ENCODE measurements at regions not wholly inside any gene's neighbourhood (a gene's known extent, or its start where the extent isn't known, plus 50 kb on each side); places are given as distances from the start of the nearest gene placed in this dataset.
"Not testable (repeated sequence)": the region's sequence is repeated elsewhere in the genome, so short reads cannot be mapped to it uniquely, and the experiment has no call there.

DNA sequence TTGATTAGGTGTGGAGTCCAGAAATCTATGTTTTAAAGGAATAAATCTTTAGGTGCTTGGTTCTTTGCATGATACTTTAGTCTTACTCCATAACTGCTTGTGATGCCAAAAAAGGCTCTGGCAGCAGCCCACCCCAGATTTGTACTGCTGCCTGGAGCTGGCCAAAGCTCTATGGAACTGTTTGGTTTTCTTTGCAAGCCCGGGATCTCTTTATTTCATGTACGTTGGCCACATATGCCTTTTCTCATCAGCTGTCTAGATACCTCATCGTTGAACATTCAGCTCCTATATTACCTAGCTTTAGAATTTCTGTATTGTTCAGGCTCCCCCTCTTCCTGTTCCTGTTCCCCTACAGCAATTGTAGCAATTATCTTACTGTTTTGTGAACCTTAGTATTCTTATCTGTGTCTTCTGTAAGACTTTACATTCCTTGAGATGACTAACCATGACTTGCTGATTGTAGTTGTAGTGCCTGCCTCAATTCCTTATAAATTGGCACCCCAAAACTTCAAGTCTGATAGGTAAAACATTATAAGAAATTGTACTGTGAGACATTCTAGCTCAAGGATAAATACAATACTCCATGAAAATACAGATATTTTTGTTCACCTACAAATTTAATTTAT is 199.4 kb upstream of the GPRIN3 start:
- DNase-seq (ENCODE audit: extremely low read depth, low read depth), result no peak

DNA sequence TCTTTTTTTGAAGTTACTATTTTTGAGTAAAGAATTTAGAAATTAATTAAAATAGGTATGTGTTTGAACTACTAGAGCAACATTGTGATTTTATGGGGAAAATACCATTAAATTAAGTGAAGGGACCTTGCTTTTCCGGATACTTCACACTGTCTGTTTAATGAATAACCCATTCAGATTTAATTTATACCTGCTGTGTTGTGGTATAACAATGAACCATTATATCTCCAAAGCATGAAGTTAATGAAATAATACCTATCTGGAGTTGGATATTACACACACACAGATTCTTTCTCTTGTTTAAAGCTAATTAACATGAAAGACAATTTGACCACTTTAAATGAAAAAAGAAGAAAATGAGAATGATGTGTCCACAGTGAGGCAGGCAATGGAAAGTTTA is 195.0 kb upstream of the GPRIN3 start:
- DNase-seq (ENCODE audit: extremely low read depth, low read depth), result no peak

DNA sequence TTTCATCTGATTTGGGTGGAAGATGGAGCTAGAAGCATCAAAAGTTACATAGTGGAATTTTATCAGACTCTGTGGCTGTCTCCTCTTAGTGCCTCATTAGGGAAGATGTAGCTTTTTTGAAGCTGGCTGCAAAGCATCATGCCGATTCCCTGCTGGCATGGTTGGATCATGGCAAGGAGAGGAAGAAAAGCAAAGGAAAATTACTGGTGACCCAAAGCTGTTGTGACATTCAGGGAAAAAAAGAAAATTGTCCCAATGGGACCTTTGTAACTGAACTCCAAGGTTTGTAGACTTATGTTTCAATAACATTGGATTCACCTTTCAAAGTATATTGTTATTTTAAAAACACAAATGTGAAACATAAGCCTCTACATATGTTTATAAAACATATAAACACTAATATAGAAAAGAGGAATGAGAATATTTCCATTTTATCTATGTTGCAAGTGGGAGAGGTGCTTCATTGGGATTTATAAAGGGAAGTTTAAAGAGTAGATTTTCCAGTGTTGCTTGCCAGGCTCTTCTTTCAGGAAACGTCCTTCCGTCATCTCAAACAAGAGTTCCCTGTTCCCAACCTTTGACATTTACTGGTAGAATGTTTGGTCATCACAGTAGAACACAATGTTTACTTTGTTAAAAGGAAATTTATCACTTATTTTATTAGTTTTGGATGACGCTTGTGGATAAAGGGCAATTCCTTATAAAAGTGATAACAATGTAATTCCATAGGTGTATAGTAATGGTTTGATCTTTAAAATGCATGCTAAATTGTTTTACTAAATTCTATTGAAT is 190.1 kb upstream of the GPRIN3 start:
- peak; percentile 85 for DNase-seq (ENCODE audit: extremely low read depth, low read depth)

DNA sequence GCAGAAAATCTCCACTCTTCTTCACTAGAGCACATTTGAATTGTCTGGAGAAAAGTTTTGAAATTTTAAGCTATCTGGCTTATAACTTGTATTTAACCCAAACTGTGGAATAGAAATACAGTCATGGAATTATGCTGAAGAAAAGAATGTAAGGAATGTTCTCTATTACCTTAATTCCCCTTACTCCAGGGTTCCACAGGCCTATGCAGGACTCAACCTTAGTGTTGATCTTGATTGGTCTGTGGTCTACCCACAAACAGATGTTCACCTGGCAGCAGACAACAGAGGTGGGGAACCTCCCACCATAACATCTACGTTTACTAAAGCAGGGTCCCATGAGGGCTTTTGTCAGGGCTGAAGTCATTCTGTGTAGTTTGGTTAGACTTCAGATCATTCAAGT is 189.3 kb upstream of the GPRIN3 start:
- DNase-seq (ENCODE audit: extremely low read depth, low read depth), result no peak

DNA sequence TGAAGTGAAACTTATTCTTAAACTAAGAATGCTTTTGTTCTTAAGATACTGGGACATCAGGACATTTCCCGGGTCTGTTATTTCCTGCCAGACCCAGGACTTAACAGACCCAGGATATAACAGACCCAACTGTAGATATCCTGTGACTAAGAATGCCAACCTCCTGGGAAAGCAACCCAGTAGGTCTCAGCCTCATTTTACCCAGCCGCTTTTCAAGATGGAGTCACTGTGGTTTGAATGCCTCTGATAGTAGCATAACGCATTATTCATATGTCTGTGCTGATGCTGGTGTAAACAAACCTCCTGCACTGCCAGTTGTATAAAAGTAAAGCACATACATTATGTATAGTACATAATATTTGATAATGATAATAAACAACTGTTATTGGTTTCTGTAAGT is 185.8 kb upstream of the GPRIN3 start:
- no peak for DNase-seq (ENCODE audit: extremely low read depth, low read depth)

DNA sequence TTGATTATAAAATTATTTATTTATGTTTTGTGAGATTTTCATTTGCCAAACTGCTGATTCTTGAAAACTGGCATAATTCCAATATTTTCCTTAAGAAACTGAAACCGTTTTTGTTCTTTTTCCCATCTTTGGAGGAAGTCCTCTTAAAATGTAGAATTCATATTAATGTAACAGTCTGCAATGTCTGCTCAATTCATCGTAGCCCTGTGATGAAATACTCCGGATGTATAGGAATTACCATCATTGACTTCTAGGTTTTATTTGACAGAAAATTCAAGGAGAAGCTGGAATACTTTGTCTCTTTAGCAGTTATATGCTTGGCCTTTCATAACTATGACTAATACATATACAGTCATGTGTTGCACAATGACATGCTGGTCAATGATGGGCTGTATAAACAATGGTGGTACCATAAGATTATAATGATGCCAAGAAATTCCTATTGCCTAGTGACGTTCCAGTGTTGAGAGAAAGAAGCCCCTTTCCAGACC is 185.0 kb upstream of the GPRIN3 start:
- DNase-seq (ENCODE audit: extremely low read depth, low read depth), result peak; percentile 86

DNA sequence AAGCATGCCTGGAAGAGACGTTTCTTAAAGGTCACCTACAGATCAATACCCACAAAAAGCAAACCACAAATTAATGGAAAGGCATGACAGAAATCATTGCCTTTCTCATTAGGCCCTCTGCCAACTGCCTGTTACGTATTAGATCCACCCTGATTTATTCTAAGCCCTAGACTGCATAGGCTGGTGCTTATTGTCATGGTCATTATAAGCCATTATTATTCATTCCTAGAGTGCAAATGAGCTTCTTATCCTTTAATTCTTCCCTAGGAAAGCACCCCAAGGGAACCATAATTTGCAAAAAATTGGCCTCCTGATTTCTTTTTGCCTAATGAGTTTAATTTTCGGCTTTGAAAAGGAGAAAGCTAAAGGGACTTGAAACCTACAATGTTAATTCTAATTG is 184.2 kb upstream of the GPRIN3 start:
- DNase-seq (ENCODE audit: extremely low read depth, low read depth), result no peak

DNA sequence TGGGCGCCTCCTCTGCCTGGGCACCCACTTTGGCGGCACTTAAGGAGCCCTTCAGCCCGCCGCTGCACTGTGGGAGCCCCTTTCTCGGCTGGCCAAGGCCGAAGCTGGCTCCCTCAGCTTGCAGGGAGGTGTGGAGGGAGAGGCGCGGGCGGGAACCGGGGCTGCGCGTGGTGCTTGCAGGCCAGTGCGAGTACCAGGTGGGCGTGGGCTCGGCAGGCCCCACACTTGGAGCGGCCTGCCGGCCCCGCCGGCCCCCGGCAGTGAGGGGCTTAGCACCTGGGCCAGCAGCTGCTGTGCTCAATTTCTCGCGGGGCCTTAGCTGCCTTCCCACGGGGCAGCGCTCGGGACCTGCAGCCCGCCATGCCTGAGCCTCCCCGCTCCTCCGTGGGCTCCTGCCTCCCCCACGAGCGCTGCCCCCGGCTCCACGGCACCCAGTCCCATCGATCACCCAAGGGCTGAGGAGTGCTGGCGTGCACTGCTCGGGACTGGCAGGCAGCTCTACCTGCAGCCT is 182.4 kb upstream of the GPRIN3 start:
- not testable (repeated sequence) for DNase-seq (ENCODE audit: extremely low read depth, low read depth)

DNA sequence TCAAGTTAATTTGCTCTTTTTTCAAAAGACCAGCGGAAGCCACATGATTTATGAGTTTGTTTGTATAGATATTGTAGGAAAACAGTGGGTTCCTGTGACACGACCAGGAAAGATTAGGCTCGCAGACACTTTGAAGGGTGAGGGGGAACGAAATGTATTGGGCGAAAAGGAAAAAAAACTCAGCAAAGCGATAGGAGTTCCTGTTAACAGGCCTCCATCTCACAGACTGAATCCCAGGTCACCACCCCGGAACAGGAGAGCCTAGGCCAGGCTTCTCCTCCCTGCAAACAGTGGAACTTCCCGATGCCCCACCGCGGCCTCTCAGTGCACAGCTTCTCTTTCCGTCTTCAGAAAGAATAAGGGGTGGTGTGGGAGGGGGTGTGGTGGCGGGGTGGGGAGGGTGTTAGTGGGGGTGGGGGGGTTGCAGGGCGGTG is 181.8 kb upstream of the GPRIN3 start:
- DNase-seq (ENCODE audit: extremely low read depth, low read depth), result no peak

DNA sequence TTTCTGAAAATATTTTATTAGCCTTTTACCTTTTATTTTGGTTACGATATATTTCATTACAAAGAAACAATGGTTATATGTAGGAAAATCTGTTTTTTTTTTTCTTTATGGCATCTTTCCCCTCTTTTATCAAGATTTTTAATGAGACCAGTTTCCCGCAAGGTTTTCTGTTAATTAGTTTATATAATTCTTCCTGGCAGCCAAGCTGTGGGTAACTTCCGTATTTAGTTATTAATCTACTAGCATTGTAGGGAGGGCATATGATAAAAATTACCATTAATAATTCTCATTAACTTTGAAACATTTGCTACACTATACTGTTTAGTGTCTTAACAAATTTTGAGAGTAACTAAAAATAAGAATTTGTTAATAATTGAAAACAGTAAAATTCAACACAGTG is 181.1 kb upstream of the GPRIN3 start:
- DNase-seq (ENCODE audit: extremely low read depth, low read depth), result no peak

DNA sequence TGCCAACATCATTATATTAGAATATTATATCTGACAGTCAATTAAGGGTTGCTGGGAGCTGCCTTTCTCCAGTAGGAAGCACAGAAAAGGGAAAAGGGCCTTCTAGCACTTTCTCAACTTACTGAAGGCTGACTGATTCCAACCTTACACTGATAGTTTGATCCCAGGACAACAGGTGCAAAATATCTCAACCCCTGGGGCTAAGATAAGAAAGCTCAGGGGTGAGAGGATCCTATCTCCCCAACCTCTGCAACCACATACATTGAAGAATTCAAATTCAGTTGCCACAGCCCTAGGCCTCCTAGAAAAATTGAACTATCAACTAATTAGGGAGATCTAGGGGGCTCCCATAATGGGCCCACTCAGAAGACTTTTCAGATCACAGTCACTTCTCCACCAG is 179.1 kb upstream of the GPRIN3 start:
- no peak for DNase-seq (ENCODE audit: extremely low read depth, low read depth)

DNA sequence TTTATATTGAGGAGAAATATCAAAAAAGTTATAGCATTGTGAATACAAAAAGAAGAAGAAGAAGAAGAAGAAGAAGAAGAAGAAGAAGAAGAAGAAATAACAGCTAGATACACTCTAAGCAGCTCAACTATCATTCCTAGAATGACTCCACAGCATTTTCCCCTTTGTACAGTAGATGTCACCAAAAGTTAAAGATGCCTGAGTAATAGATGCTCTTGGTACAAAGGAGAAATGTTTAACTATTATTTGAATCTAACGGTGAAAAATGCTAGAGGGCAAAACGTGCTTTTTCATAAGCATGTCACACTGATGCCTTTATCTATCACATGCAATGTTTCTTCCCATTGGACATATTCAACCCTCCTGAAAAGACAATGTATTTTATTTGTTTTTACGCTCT is 178.4 kb upstream of the GPRIN3 start:
- DNase-seq (ENCODE audit: extremely low read depth, low read depth), result peak; percentile 53

DNA sequence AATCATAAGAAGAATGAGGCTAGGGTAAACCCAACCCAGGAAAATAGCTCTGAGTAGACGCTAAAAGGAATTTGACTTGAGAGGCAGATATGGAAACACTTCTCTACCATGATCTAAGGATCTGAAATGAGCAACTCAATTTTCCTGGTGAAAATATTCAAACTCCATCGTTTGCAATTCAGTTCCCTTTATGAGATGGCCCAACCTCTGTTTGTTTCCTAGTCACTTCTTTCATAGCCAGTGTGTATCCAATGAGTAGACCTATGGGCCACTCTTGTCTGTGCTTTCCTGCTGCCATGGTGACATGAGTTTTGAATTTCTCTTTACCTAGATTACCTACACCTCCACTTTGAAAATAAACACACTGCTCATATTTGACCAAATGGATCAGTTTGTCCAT is 176.2 kb upstream of the GPRIN3 start:
- DNase-seq (ENCODE audit: extremely low read depth, low read depth), result no peak

DNA sequence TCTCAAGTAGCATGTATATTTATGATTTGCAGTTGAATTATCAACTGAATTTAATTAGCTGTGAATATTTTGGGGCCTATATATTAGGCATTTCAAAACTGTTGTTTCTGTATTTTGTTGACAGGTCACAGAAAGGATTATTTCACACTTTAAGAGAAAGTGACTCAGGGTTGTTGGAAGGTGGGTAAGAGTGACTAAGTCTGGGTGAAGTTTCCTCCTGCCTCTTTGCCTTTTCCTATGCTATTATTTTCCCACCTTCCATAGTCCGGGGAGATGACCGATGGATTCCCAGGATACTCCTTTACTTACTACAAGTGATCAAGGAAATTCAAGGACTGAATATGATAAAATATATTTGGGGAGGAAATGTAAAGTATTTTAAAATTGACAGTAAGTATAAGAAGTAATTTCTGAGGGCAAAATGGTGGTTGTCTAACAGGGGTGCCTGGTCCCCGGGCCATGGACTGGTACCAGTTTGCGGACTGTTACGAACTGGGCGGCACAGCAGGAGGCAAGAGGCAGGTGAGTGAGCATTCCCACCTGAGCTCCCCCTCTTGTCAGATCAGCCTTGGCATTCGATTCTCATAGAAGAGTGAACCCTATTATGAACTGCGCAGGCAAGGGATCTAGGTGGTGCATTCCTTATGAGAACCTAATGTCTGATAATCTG is 175.5 kb upstream of the GPRIN3 start:
- no peak for DNase-seq (ENCODE audit: extremely low read depth, low read depth)

DNA sequence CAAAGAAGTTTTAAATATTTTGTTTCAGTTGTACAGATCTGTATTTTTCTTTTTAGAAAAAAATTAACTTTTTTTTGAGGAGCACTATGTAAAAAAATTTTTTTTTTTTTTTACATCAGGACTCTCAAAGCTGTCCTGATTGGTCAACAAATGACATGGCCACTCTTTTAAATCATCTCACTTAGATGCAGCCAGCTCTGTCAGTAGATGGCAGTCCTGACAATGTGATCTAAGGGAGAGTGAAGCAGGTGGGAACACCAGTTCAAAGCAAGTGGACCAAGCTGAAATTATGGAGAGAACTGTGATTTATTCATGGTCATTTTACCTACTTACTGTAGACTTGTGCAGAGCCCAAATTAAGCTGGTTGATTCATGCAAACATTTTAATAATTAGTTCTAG is 174.7 kb upstream of the GPRIN3 start:
- DNase-seq (ENCODE audit: extremely low read depth, low read depth), result peak; percentile 76

DNA sequence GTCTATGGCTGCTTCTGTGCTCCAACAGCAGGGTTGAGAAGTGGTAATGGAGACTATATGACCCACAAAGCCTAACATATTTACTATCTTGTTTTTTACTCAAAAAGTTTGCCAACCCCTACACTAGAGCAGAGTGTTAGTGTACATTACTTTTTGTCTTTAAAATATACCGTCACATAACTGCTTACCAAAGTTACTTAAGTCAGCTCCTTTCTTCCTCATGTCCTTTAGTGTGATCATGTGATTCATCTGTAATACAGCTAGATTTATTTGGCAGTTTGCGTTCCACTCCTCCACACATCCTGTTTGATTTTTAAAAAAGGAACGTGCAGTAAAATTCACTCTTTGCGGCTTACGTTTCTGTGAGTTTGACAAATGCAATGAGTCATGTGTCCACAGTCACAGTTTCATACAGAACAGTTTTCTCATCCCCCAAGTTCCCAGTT is 162.4 kb upstream of the GPRIN3 start:
- peak; percentile 60 for DNase-seq (ENCODE audit: extremely low read depth, low read depth)

DNA sequence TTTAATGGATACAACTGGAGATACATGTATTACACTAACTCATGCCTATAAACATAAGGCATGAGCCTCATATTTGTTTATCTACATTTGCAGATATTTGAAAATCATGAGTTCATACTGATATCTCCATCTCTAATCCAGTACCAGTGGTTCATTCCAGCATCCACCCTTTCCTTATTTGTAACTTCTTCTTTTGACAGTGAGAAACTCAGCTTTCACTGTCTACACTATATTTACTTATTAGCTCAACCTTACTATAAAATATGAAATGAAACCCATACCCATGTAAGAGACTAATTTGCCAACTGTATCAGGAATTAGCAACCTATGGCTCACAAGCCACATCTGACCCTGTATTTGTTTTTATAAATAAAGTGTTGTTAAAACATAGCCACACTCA is 161.9 kb upstream of the GPRIN3 start:
- DNase-seq (ENCODE audit: extremely low read depth, low read depth), result no peak

DNA sequence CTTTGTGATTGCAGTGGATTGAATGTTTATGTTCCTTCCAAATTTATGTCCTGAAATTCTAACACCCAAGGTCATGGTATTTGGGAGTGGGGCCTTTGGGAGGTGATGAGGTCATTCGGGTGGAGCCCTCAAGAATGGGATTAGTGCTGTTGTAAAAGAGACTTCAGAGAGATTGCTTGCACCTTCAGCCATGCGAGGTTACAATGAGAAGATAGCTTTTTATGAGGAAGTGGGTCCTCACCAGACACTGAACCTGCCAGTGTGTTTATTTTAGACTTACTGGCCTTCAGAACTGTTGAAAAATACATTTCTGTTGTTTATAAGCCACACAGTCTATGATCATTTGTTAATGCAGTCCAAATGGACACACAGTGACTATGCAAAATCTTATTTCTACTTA is 161.0 kb upstream of the GPRIN3 start:
- no peak for DNase-seq (ENCODE audit: extremely low read depth, low read depth)

DNA sequence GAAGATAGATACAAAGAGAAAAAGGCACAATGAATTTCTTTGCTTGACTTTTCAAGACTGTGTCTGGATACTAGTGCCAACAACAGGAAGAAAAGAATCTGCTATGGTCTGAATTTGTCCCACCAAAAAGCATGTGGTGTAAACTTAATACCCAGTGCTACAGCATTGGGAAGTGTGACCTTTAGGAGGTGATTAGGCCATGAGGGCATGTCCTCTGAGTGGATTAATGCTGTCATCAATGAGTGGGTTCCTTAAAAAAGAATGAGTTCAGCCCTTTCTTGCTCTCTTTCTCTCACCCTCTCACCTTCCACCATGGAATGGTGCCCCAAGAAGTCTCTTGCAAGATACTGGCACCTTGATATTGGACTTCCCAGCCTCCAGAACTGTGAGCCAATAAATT is 155.7 kb upstream of the GPRIN3 start:
- no peak for DNase-seq (ENCODE audit: extremely low read depth, low read depth)

DNA sequence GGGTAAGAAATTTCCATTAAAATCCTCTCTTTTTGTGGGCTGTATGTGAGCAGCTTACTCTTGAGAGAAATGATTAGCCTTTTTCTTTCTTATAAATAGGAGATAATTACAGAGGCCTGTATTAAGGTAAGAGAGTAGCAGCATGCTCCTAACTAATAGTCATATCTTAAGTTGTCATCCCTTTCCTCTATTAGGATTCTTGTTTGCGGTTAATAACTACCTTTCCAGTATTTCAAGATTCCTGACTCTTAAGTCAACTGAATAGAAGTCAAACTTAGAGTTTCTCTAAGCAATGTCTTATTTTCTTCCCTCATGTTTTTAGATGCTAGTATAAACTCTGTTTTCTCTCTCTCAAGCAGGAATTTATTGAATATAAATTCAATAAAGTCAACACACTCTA is 139.9 kb upstream of the GPRIN3 start:
- DNase-seq (ENCODE audit: extremely low read depth, low read depth), result no peak

DNA sequence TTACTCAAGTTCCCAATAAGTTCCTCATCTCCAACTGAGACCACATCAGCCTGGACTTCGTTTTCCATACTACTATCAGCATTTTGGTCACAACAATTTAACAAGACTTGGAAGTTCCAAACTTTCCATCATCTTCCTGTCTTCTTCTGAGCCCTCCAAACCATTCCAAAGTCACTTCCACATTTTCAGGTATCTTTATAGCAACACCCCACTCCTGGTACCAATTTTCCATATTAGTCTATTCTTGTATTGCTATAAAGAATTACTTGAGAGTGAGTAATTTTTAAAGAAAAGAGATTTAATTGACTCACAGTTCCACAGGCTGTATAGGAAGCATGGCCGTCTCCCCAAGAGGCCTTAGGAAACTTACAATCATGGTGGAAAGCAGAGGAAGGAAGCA is 138.6 kb upstream of the GPRIN3 start:
- no peak for DNase-seq (ENCODE audit: extremely low read depth, low read depth)

DNA sequence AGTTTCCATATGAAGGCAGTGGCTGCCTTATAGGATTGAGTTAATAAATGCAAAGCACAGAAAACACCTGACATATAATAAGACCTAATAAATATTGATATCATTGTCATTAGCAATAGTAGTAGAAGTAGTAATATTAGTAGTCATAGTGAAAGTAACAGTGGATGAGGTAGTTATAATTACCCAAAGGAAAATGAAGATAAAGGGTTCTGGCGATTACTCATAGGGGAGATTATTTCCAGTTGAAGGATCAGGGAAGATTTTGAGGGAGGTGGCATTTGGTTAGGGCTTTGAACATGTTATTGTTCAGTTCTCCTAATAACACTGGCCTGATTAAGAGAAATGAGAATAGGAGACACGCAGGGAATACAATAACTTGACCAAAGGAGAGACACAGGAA is 131.9 kb upstream of the GPRIN3 start:
- no peak for DNase-seq (ENCODE audit: extremely low read depth, low read depth)
